Peyer's patch (tissue), 4 donors: ENCODE measurements at regions not wholly inside any gene's neighbourhood (a gene's known extent, or its start where the extent isn't known, plus 50 kb on each side); places are given as distances from the start of the nearest gene placed in this dataset.

Source experiments
- DNase-seq, 3 donors: peaks; one replicate each; pipeline ENCODE4 v3.0.0-alpha.2; 2017 to 2019
- H3K27ac ChIP-seq, 4 donors: fragments of 200-600 bp; sonication (generic); one replicate each; pipeline ENCODE4 v1.5.1; 2016 to 2019
- H3K27me3 ChIP-seq, 2 donors: fragments of 200-600 bp; sonication (generic); one replicate each; pipeline ENCODE4 v1.5.1; 2019
- H3K36me3 ChIP-seq, 3 donors: fragments of 200-600 bp; sonication (generic); one replicate each; pipeline ENCODE4 v1.5.1; 2016 to 2019
- H3K4me1 ChIP-seq, 4 donors: fragments of 200-600 bp; sonication (generic); one replicate each; pipeline ENCODE4 v1.5.1; 2016 to 2019
- H3K4me3 ChIP-seq, 4 donors: fragments of 200-600 bp; sonication (generic); 1 replicate in 3 of 4; 2 replicates in 1 of 4; pipeline ENCODE4 v1.5.1; 2016 to 2019; ENCODE audit warnings: mild to moderate bottlenecking in 1 of 4
- H3K9me3 ChIP-seq, 4 donors: fragments of 200-600 bp; sonication (generic); one replicate each; pipeline ENCODE4 v1.5.1; 2016 to 2019; ENCODE audit warnings: mild to moderate bottlenecking in 1 of 4
- CTCF ChIP-seq, 6 experiments: fragments of 450-650 bp in 4 of 6; fragments of 200-600 bp in 2 of 6; sonication (generic) in 1 of 6; IDR thresholded peaks; one replicate each; pipeline ENCODE4 v1.5.1; 2017 to 2019; ENCODE audit warnings: antibody characterized with exemption in 6 of 6, mild to moderate bottlenecking in 3 of 6, moderate library complexity in 1 of 6
- POLR2A ChIP-seq, 2 donors: fragments of 450-650 bp; IDR thresholded peaks; one replicate each; pipeline ENCODE4 v1.5.1; 2017; ENCODE audit warnings: antibody characterized with exemption in 2 of 2, mild to moderate bottlenecking in 2 of 2, moderate library complexity in 2 of 2

DNA sequence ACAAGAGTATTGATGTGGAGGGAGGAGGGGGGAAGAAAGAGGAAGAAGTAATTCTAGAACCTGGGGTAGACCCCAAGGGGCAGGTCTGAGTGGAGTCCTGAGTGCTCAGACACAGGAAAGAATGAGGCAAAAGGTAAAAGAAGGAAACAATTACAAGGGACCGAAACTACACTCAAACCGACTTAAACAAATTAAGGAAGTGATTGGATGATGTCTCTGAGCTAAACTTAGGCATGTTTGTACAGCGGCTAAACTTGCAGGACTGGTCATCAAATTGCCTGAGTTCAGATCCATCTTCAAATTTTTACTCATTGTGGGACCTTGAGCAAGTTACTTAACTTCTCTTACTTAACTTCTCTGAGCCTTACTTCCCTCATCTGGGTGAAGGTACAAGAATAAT, 86.3 kb upstream of the LRRC55 start:
- H3K27ac ChIP-seq, result no peak overlapping the region
- H3K9me3 ChIP-seq, result no peaks in the 10 kb centered on the region
- TF ChIP-seq POLR2A (IDR thresholded peaks at IDR 0.05), result no peak
- TF ChIP-seq CTCF (IDR thresholded peaks at IDR 0.05), result no peak
- H3K36me3 ChIP-seq, result no peaks in the 10 kb centered on the region
- no peaks in the 10 kb centered on the region for H3K4me1 ChIP-seq
- no peak overlapping the region for H3K4me3 ChIP-seq
- no peaks in the 10 kb centered on the region for H3K27me3 ChIP-seq
- no peak for DNase-seq

DNA sequence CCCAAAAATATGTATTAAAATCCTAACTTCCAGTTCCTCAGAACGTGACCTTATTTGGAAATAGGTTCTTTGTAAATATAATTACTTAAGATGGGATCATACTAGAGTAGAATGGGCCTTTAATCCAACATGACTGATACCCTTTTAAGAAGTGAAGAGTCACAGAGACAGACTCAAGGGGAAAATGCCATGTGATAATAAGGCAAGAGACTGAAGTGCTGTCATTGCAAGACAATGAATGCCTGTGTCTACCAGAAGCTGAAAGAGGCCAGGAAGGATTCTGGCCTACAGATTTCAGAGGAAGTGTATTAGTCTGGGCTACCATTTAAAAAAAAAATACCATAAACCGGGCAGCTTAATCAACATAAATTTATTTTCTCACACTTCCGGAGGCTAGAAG, 85.9 kb upstream of the LRRC55 start:
- no peaks in the 10 kb centered on the region for H3K36me3 ChIP-seq
- no peaks in the 10 kb centered on the region for H3K9me3 ChIP-seq
- DNase-seq, result no peak
- H3K4me1 ChIP-seq, result no peaks in the 10 kb centered on the region
- TF ChIP-seq POLR2A (IDR thresholded peaks at IDR 0.05) (no peak), CTCF (IDR thresholded peaks at IDR 0.05) (no peak)
- H3K27ac ChIP-seq, result no peak overlapping the region
- no peak overlapping the region for H3K4me3 ChIP-seq
- H3K27me3 ChIP-seq, result no peaks in the 10 kb centered on the region

DNA sequence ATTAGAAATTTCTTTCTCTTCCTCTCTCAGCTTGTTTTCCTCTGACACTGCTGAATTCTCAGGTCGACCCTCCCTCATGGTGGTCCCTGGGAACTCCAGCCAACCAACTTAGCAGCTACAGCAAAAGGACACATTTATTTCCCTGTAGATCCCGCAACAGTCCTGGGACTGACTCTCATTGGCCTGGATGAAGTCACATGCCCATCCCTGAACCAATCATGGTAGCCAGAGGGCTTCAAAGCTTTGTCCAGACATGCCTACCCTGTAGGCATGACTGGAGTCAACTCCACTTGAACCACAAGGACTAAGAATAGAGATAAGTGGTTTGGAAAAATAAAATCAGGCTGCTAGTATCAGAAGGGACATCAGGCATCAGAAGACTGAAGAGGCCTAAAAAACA, 84.6 kb upstream of the LRRC55 start:
- Histone ChIP-seq H3K4me3 (no peak overlapping the region), H3K9me3 (no peaks in the 10 kb centered on the region), H3K27me3 (no peaks in the 10 kb centered on the region), H3K27ac (no peak overlapping the region), H3K36me3 (no peaks in the 10 kb centered on the region), H3K4me1 (no peaks in the 10 kb centered on the region)
- TF ChIP-seq CTCF (IDR thresholded peaks at IDR 0.05) (no peak), POLR2A (IDR thresholded peaks at IDR 0.05) (no peak)
- no peak for DNase-seq

DNA sequence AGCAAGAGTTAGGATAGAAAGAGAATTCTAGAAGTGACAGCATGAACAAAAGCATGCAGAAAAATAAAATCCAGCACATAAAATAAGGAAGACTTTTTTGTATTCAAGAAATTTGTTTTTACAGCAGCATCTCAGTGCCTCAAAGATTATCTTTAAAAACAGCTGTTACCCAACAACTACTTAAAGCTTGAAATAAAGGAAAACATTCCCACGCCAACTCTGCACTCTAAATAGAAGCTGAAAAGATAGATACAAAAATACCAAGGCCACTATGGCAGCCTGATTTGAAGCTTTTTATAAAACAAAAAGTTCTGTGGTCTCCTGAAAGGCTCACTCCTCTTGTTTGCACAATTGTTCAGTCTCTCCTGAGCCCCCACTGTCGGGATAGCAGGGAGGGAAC, 83.6 kb upstream of the LRRC55 start:
- no peak for DNase-seq
- no peaks in the 10 kb centered on the region for H3K4me1 ChIP-seq
- no peaks in the 10 kb centered on the region for H3K9me3 ChIP-seq
- TF ChIP-seq POLR2A (IDR thresholded peaks at IDR 0.05) (no peak), CTCF (IDR thresholded peaks at IDR 0.05) (no peak)
- no peak overlapping the region for H3K27ac ChIP-seq
- no peaks in the 10 kb centered on the region for H3K27me3 ChIP-seq
- H3K4me3 ChIP-seq, result no peak overlapping the region
- no peaks in the 10 kb centered on the region for H3K36me3 ChIP-seq

DNA sequence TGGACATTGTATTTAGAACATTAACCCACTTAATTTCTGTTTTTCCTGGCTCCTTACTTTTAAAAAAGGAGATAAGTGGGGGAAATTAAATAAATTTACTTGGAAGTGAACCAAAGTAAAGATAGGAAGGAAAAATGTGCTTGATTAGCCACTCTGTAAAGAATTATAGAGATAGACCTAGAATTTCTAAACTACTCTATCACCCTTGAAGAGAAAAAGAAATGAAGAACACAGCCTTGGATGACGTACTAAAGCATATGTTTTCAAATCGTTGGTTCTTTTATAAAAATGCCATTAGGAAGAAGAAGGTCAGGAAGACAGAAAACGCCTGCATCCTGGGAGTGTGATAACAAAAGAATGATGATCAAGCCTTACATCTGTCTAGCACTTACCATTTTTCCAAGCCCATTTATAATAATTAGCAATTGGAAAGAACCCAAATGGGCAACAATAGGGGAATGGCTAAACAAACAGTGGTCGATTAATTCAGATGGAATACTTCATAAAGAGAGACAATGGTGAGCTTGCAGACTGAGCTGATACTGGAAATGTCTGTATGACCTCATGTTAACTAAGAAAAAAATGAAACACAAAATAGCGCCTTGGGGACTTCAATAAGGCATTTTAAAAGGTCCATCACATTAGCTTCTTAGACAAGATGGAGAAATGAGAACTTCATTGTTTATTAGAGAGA, 81.0 kb upstream of the LRRC55 start:
- DNase-seq, result no peak
- Histone ChIP-seq H3K4me3 (no peak overlapping the region), H3K4me1 (no peaks in the 10 kb centered on the region), H3K27ac (no peak overlapping the region), H3K36me3 (no peaks in the 10 kb centered on the region), H3K9me3 (no peaks in the 10 kb centered on the region), H3K27me3 (no peaks in the 10 kb centered on the region)
- TF ChIP-seq POLR2A (IDR thresholded peaks at IDR 0.05) (no peak), CTCF (IDR thresholded peaks at IDR 0.05) (no peak)
